ENCODE measurements at regions not wholly inside any gene's neighbourhood (a gene's known extent, or its start where the extent isn't known, plus 50 kb on each side); places are given as distances from the start of the nearest gene placed in this dataset.
"Not testable (repeated sequence)": the region's sequence is repeated elsewhere in the genome, so short reads cannot be mapped to it uniquely, and the experiment has no call there.

GRCh38 chr9:62869061-62869460 is 1679.2 kb downstream of the SPATA31A7 start:
- H2BK5ac ChIP-seq (ENCODE audit: low read depth, low read length, poor library complexity, severe bottlenecking); ATAC-seq (ENCODE audit: low read depth); H2BK120ac ChIP-seq (ENCODE audit: low read depth, low read length); POLR2A ChIA-PET (ENCODE audit: unreplicated experiment); H2BK20ac ChIP-seq (ENCODE audit: low read depth, low read length); DNase-seq; H3K4ac ChIP-seq (ENCODE audit: low read depth, low read length); CTCF ChIA-PET; H3K14ac ChIP-seq (replicated peaks; ENCODE audit: low read depth, low read length); H3K23ac ChIP-seq (ENCODE audit: low read depth, low read length); H4K20me1 ChIP-seq (ENCODE audit: insufficient read depth, low read length); BruUV-seq (replicated peaks); H3K36me3 ChIP-seq (ENCODE audit: control insufficient read depth, insufficient read depth, low read length); H3K27ac ChIP-seq (ENCODE audit: insufficient read depth, low read length); H3K9ac ChIP-seq (ENCODE audit: low read depth, low read length); intact Hi-C loops (cut with micrococcal nuclease); H4K5ac ChIP-seq (ENCODE audit: low read depth, low read length); H2AK5ac ChIP-seq (ENCODE audit: low read depth, low read length); H3K9me3 ChIP-seq (ENCODE audit: control insufficient read depth, insufficient read depth, low read length); H2AK9ac ChIP-seq (replicated peaks; ENCODE audit: low read depth, low read length, poor library complexity); H3K4me1 ChIP-seq (ENCODE audit: control insufficient read depth, insufficient read depth, low read length); H3K56ac ChIP-seq (ENCODE audit: extremely low read depth, insufficient read depth, low read length); H2BK15ac ChIP-seq (ENCODE audit: low read depth, low read length); H3K79me1 ChIP-seq (ENCODE audit: low read depth in 1 of 2, low read length in 2 of 2); H3K9me1 ChIP-seq (ENCODE audit: insufficient read depth, low read length); H2AFZ ChIP-seq (replicated peaks; ENCODE audit: low read length, poor library complexity); H3K18ac ChIP-seq (ENCODE audit: low read depth, low read length); H4K8ac ChIP-seq (ENCODE audit: low read depth in 2 of 2, low read length in 2 of 2); in situ Hi-C loops (cut with MboI; ENCODE audit: low sequenced_read_pairs); H3K4me3 ChIP-seq (ENCODE audit: insufficient read depth, low read depth, low read length); H4K91ac ChIP-seq (ENCODE audit: insufficient read depth, low read depth, low read length); dilution Hi-C loops (cut with HindIII; ENCODE audit: low sequenced_read_pairs, unreplicated experiment); H3K4me2 ChIP-seq (ENCODE audit: low read depth, low read length): not testable (repeated sequence)
- WGBS, 2 experiments (ENCODE audit: extremely low coverage in 2 of 2, insufficient read length in 1 of 2): no CpG with 5 or more reads among the region's 4 CpGs
- peaks cover 14% of the 10 kb centered on the region for H3K27me3 ChIP-seq (ENCODE audit: control insufficient read depth, insufficient read depth, low read length)

GRCh38 chr9:62871765-62872164 is 1681.9 kb downstream of the SPATA31A7 start:
- in situ Hi-C loops (cut with MboI; ENCODE audit: low sequenced_read_pairs); dilution Hi-C loops (cut with HindIII; ENCODE audit: low sequenced_read_pairs, unreplicated experiment): not testable (repeated sequence)

More at GRCh38 chr9:62871765-62872164, 1681.9 kb downstream of the SPATA31A7 start:
- H4K91ac ChIP-seq (ENCODE audit: insufficient read depth, low read depth, low read length); H4K20me1 ChIP-seq (ENCODE audit: insufficient read depth, low read length); H2AFZ ChIP-seq (replicated peaks; ENCODE audit: low read length, poor library complexity); H2BK120ac ChIP-seq (ENCODE audit: low read depth, low read length); H3K4me1 ChIP-seq (ENCODE audit: control insufficient read depth, insufficient read depth, low read length); CTCF ChIA-PET; H3K56ac ChIP-seq (ENCODE audit: extremely low read depth, insufficient read depth, low read length); H2AK9ac ChIP-seq (replicated peaks; ENCODE audit: low read depth, low read length, poor library complexity); intact Hi-C loops (cut with micrococcal nuclease); H4K5ac ChIP-seq (ENCODE audit: low read depth, low read length); H3K4me2 ChIP-seq (ENCODE audit: low read depth, low read length); H3K79me1 ChIP-seq (ENCODE audit: low read depth in 1 of 2, low read length in 2 of 2); H3K27me3 ChIP-seq (ENCODE audit: control insufficient read depth, insufficient read depth, low read length); H2BK20ac ChIP-seq (ENCODE audit: low read depth, low read length); H3K9me1 ChIP-seq (ENCODE audit: insufficient read depth, low read length); H2BK5ac ChIP-seq (ENCODE audit: low read depth, low read length, poor library complexity, severe bottlenecking); H3K18ac ChIP-seq (ENCODE audit: low read depth, low read length); H4K8ac ChIP-seq (ENCODE audit: low read depth in 2 of 2, low read length in 2 of 2); POLR2A ChIA-PET (ENCODE audit: unreplicated experiment); H3K4ac ChIP-seq (ENCODE audit: low read depth, low read length); H3K4me3 ChIP-seq (ENCODE audit: insufficient read depth, low read depth, low read length); H3K14ac ChIP-seq (replicated peaks; ENCODE audit: low read depth, low read length); H2AK5ac ChIP-seq (ENCODE audit: low read depth, low read length); DNase-seq; H2BK15ac ChIP-seq (ENCODE audit: low read depth, low read length); H3K23ac ChIP-seq (ENCODE audit: low read depth, low read length); H3K9ac ChIP-seq (ENCODE audit: low read depth, low read length); BruUV-seq (replicated peaks); H3K9me3 ChIP-seq (ENCODE audit: control insufficient read depth, insufficient read depth, low read length); ATAC-seq (ENCODE audit: low read depth); H3K27ac ChIP-seq (ENCODE audit: insufficient read depth, low read length); H3K36me3 ChIP-seq (ENCODE audit: control insufficient read depth, insufficient read depth, low read length): not testable (repeated sequence)
- WGBS, 2 experiments (ENCODE audit: extremely low coverage in 2 of 2, insufficient read length in 1 of 2): 0% methylated on average over 1 of the region's 1 CpG; no CpG with 5 or more reads in 1 of the 2 experiments

All from IMR-90 (cell line).